Immature natural killer cell (primary cell): ENCODE measurements at regions not wholly inside any gene's neighbourhood (a gene's known extent, or its start where the extent isn't known, plus 50 kb on each side); places are given as distances from the start of the nearest gene placed in this dataset.

Source experiments
- DNase-seq, 3 donors: peaks; one replicate each; pipeline ENCODE4 v3.0.0; 2022; ENCODE audit warnings: mixed read lengths in 1 of 3
- H3K27ac Mint-ChIP-seq, 6 donors: one replicate each; pipeline ENCODE4 v1.8.0; 2020; ENCODE audit warnings: mixed read lengths in 6 of 6, mild to moderate bottlenecking in 5 of 6, inconsistent platforms in 4 of 6, moderate library complexity in 3 of 6
- H3K27me3 Mint-ChIP-seq, 3 donors: one replicate each; pipeline ENCODE4 v1.8.0; 2020 to 2021; ENCODE audit warnings: low read depth in 3 of 3, mild to moderate bottlenecking in 3 of 3, mixed read lengths in 3 of 3, moderate library complexity in 3 of 3, inconsistent platforms in 1 of 3
- H3K36me3 Mint-ChIP-seq, 3 donors: one replicate each; pipeline ENCODE4 v1.8.0; 2020; ENCODE audit warnings: mixed read lengths in 3 of 3, inconsistent platforms in 2 of 3, mild to moderate bottlenecking in 2 of 3
- H3K4me1 Mint-ChIP-seq, 2 donors: one replicate each; pipeline ENCODE4 v1.8.0; 2020; ENCODE audit warnings: inconsistent platforms in 2 of 2, mild to moderate bottlenecking in 2 of 2, mixed read lengths in 2 of 2, moderate library complexity in 1 of 2
- H3K4me3 Mint-ChIP-seq, 5 donors: one replicate each; pipeline ENCODE4 v1.8.0; 2020; ENCODE audit warnings: mild to moderate bottlenecking in 5 of 5, mixed read lengths in 5 of 5, inconsistent platforms in 3 of 5, moderate library complexity in 3 of 5
- H3K9me3 Mint-ChIP-seq, 6 donors: one replicate each; pipeline ENCODE4 v1.8.0; 2020; ENCODE audit warnings: mild to moderate bottlenecking in 6 of 6, mixed read lengths in 6 of 6, inconsistent platforms in 4 of 6, moderate library complexity in 3 of 6

DNA sequence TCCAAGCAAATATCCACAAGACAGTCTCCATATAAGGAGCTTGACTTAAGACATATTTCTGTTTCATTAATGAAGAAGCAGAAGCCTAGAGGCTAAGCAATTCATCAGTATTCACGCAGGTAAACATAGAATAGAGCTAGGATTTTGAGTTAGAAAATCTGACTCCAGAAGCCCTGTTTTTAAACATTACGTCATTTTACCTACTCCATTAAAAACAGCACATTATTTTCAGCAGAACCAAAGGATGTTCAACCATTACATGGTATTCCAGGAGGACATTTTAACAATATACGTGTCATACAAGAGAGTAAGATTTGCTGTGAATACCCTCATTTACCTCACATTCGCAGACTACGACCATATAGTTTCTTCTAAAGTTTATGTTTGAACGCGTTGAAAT lies 403.3 kb upstream of the TRAM1L1 start:
- H3K9me3 Mint-ChIP-seq = peaks cover 0 to 25% (median 7%) of the 10 kb centered on the region in 6 donors
- no peak overlapping the region for H3K4me3 Mint-ChIP-seq
- no peak overlapping the region for H3K27ac Mint-ChIP-seq
- no peak for DNase-seq
- H3K4me1 Mint-ChIP-seq = no peaks in the 10 kb centered on the region
- no peaks in the 10 kb centered on the region for H3K27me3 Mint-ChIP-seq
- no peaks in the 10 kb centered on the region for H3K36me3 Mint-ChIP-seq

DNA sequence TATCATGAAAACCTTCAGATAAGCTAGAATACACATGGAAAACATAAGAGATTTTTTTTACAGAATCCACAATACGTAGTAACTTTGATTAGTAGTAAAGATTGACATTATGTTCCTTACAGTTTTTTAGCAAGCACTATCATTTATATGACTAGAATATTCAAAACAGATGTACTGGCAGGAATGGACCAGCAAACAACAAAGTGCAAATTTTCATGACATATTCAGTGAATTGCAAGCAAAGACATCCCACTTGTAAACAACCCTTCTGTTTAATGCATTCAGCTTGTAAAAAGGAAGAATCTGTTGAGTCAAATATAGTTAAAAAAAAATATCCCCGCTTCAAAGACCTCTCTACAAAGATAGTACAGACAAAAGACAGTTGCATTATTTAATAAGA lies 403.7 kb upstream of the TRAM1L1 start:
- H3K27me3 Mint-ChIP-seq = no peaks in the 10 kb centered on the region
- no peaks in the 10 kb centered on the region for H3K36me3 Mint-ChIP-seq
- no peak overlapping the region for H3K27ac Mint-ChIP-seq
- no peak for DNase-seq
- H3K9me3 Mint-ChIP-seq = peaks cover 0 to 21% (median 6%) of the 10 kb centered on the region in 6 donors
- H3K4me3 Mint-ChIP-seq = no peak overlapping the region
- no peaks in the 10 kb centered on the region for H3K4me1 Mint-ChIP-seq

DNA sequence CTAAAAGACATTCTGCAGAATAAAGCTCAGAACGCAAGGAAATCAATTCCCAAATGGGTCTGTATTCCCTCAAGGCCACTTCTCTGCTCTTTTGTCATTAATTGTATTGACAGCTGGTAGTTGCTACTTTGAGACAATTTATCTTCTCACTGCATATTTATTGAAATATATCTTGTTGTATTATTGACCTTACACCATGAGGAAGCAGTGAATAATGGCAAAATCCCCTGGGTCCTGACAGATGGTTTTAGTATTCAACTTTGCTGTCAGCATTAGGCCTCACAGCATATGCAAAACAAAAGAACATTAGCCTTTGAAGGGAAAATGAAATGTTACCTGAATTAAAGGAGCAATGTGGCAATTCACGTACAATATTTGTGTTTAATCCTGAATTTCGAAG lies 406.1 kb upstream of the TRAM1L1 start:
- no peaks in the 10 kb centered on the region for H3K36me3 Mint-ChIP-seq
- H3K9me3 Mint-ChIP-seq = peaks cover 0 to 14% (median 4%) of the 10 kb centered on the region in 6 donors

DNA sequence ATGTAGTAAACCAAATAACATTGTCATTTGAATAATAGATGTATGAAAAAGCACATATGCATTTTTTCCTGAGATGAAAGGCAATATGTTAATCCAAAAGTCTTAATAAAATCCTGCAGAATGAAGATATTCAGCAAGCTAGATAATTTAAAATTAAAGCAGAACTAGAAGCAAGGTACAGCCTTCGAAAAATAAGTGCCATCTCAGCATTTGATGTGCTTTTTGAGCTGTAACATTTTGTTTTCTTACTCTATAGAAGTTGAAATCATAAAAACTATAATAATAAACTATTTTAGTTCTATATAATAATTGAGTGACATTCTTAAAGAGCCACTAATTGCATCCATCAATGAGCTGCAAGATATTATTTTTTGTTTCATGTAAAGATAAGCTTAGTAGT lies 410.4 kb upstream of the TRAM1L1 start:
- Mint-ChIP-seq H3K27me3 (no peaks in the 10 kb centered on the region), H3K4me1 (no peaks in the 10 kb centered on the region)
- no peak for DNase-seq

More for the DNA sequence above, 406.1 kb upstream of the TRAM1L1 start:
- Mint-ChIP-seq H3K4me3 (no peak overlapping the region), H3K4me1 (no peaks in the 10 kb centered on the region), H3K27me3 (no peaks in the 10 kb centered on the region), H3K27ac (no peak overlapping the region)
- DNase-seq = no peak

DNA sequence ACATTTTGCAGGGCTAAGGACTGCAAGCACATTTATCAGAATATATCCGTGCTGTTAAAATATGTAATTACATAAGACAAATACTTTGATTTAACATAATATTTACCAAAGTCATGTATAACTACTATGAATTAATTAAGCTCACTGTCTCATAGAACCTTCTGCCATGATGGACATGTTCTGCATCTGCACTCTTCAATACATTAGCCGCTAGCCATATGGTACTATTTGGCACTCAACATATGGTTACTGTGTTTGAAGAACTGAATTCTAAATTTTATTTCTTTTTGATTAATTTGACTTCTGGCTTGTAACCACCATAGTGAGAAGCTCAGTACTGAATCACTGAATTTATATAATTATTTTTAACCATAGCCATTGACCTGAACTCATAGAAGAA lies 427.0 kb upstream of the TRAM1L1 start:
- no peak for DNase-seq
- no peaks in the 10 kb centered on the region for H3K4me1 Mint-ChIP-seq

More for the DNA sequence above, 410.4 kb upstream of the TRAM1L1 start:
- no peaks in the 10 kb centered on the region for H3K36me3 Mint-ChIP-seq
- H3K4me3 Mint-ChIP-seq = no peak overlapping the region
- H3K27ac Mint-ChIP-seq = no peak overlapping the region
- H3K9me3 Mint-ChIP-seq = peaks cover 0 to 14% (median 4%) of the 10 kb centered on the region in 6 donors

DNA sequence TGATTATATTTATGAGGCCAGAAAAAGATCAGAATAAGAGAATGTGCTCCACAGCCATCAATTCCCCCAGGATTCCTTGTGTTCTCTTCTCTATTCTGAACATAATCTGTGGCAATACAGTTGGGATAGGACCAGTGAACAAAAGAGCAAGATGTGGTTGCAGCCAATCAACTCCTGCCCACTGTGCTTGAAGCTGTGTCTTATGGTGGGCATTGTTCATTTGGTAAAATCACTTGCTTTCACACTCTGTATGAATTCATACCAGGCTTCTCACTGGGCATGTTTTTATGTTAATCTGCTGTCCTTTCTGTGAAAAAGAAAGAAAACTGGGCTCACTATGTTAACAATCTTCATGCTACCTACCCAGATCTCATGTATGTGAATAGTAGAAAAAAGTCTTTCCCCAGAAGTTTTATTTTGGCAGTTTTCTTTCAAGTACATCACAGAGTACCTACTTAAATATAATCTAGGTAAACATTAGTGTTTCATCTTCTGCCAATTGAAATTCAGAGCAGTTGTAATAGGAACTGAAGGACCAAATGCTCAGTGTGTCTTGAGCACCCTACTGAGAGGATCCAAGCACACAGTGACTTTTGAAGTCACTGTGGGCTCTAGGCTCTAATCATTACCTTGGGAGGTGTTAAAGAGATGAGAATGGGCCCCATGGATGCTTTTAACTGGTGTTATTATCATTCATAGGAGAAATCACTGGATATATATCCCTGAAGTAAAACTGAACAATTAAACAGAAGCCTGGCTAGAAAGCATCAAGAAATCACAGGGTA lies 429.2 kb upstream of the TRAM1L1 start:
- Mint-ChIP-seq H3K36me3 (peaks cover 0 to 3% (median 0%) of the 10 kb centered on the region in 3 donors), H3K27me3 (no peaks in the 10 kb centered on the region), H3K4me3 (no peak overlapping the region), H3K27ac (no peak overlapping the region), H3K9me3 (peaks cover 8 to 49% (median 11%) of the 10 kb centered on the region in 6 donors), H3K4me1 (no peaks in the 10 kb centered on the region)
- DNase-seq = no peak

More for the DNA sequence above, 427.0 kb upstream of the TRAM1L1 start:
- no peak overlapping the region for H3K4me3 Mint-ChIP-seq
- H3K36me3 Mint-ChIP-seq = no peaks in the 10 kb centered on the region
- no peak overlapping the region for H3K27ac Mint-ChIP-seq
- H3K9me3 Mint-ChIP-seq = peaks cover 2 to 34% (median 8%) of the 10 kb centered on the region in 6 donors
- H3K27me3 Mint-ChIP-seq = no peaks in the 10 kb centered on the region

DNA sequence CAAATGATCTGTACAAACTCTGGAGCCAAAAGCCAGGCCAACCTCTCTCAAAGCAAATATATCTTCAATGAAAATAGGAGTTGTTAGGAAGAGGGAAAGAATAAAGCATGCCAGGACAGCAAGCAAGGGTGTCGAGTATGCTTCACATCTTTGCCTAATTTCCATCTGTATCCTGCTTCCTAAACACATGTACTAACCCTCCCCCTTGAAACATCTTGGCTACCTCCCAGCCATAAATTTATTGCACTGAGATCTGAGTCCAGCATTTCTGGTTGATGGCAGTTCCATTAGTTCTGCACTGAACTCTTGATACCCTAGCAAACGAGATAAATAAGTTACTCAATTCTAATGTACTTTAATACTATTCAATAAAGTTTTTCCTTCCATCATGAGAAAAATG lies 430.5 kb upstream of the TRAM1L1 start:
- no peaks in the 10 kb centered on the region for H3K4me1 Mint-ChIP-seq
- peaks cover 0 to 3% (median 0%) of the 10 kb centered on the region in 3 donors for H3K36me3 Mint-ChIP-seq
- no peaks in the 10 kb centered on the region for H3K27me3 Mint-ChIP-seq
- H3K4me3 Mint-ChIP-seq = no peak overlapping the region
- H3K27ac Mint-ChIP-seq = no peak overlapping the region
- DNase-seq = no peak
- peaks cover 7 to 59% (median 18%) of the 10 kb centered on the region in 6 donors for H3K9me3 Mint-ChIP-seq

DNA sequence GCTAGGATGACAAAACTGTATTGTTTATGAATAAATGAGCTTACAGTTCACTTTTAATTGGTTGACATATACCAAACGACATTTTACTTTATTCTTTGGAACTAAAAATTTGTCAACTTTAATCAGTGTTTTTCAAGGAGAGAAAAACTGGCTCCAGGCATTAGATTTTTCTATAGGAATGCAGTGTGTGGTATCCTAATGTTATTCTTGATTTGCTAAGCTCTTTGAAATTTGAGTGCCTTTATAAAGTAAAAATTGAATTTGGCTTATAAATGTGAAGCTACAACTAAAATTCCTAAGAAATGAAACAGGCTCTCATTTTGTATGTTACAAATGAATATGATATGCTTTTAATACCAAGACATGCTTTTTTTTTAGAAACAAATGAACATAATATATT lies 442.2 kb upstream of the TRAM1L1 start:
- H3K36me3 Mint-ChIP-seq = no peaks in the 10 kb centered on the region
- no peak overlapping the region for H3K27ac Mint-ChIP-seq
- DNase-seq = no peak
- peaks cover 3 to 27% (median 10%) of the 10 kb centered on the region in 6 donors for H3K9me3 Mint-ChIP-seq
- H3K27me3 Mint-ChIP-seq = peaks cover 0 to 1% (median 0%) of the 10 kb centered on the region in 3 donors
- no peaks in the 10 kb centered on the region for H3K4me1 Mint-ChIP-seq
- H3K4me3 Mint-ChIP-seq = no peak overlapping the region

DNA sequence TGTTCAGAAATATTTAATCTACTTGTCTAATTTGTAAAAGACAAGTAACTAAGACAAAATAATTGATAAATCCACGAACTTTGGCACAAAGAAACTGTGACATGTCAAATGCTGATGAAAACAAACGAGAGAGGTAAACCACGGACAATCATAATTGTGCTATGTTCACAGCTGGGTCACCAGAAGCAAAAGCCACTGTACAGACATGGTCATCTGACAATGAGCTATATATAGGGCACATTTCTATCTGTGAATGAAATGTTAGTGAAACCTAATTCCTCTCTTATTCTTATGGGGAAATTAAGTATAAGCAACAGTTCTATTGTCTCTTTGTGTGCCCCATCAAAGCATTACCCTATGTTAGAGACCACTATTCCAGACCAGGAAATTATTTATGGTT lies 444.0 kb upstream of the TRAM1L1 start:
- no peaks in the 10 kb centered on the region for H3K36me3 Mint-ChIP-seq
- no peak for DNase-seq
- no peak overlapping the region for H3K27ac Mint-ChIP-seq
- no peak overlapping the region for H3K4me3 Mint-ChIP-seq
- H3K9me3 Mint-ChIP-seq = peaks cover 5 to 37% (median 15%) of the 10 kb centered on the region in 6 donors
- H3K27me3 Mint-ChIP-seq = peaks cover 0 to 1% (median 0%) of the 10 kb centered on the region in 3 donors
- H3K4me1 Mint-ChIP-seq = no peaks in the 10 kb centered on the region

DNA sequence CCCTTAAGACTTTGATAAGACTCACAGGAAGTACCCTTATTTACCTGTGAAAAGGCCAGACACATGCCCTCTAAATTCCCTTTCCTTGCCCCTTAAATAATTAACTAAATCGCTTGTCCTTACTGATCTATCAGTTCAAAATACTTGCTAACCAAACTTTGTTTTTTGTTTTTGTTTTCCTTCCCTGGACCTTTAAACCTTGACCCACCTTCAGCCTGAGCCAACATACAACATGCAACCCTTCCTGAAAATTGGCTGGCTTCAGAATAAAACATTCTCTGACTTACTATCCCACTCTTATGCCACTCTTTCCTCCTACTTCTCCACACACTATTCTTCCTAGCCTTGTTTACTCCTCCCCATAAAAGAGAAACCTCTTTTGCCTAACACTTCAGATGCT lies 448.1 kb upstream of the TRAM1L1 start:
- DNase-seq = no peak
- peaks cover 0 to under 1% (median 0%) of the 10 kb centered on the region in 3 donors for H3K27me3 Mint-ChIP-seq
- no peaks in the 10 kb centered on the region for H3K36me3 Mint-ChIP-seq
- H3K4me3 Mint-ChIP-seq = no peak overlapping the region
- peaks cover 2 to 42% (median 16%) of the 10 kb centered on the region in 6 donors for H3K9me3 Mint-ChIP-seq
- no peaks in the 10 kb centered on the region for H3K4me1 Mint-ChIP-seq
- no peak overlapping the region for H3K27ac Mint-ChIP-seq

DNA sequence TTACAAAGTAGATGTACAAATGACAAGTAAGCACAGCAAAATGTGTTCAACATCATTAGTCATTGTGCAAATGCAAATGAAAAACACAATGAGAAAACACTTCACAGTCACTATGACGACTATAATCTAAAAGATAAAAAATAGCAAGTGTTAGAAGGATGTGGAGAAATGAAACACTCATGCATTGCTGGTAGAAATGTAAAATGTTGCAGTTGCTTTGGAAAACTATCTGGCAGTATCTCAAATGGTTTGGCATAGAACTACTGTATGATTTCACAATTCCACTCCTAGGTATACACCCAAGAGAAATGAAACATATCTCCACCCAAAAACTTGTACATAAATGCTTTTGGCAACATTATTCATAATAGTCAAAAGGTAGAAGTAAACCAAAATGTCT lies 459.7 kb upstream of the TRAM1L1 start:
- Mint-ChIP-seq H3K4me3 (no peak overlapping the region), H3K9me3 (peaks cover 2 to 32% (median 6%) of the 10 kb centered on the region in 6 donors), H3K27ac (no peak overlapping the region), H3K36me3 (no peaks in the 10 kb centered on the region), H3K27me3 (no peaks in the 10 kb centered on the region), H3K4me1 (no peaks in the 10 kb centered on the region)
- DNase-seq = no peak

DNA sequence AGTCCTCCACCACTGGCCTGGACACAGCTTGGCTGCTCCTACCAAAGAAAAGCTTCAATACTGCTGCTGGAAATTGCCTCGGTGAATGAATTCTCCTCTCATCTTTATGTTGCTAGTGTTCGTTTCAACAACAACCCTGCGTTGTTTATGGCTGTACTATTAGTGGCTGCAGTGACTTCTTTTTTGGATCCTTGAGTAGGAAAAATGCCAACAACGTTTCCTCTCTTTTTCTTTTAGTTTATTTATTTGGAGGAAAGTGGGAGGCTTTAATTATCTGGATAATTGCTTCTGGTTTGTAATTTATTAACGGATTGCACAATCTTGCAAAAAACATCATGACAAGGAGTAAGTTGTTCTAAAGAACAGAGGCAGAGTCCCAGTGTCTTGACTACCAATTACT lies 464.1 kb upstream of the TRAM1L1 start:
- Mint-ChIP-seq H3K4me1 (no peaks in the 10 kb centered on the region), H3K27ac (no peak overlapping the region), H3K4me3 (no peak overlapping the region), H3K9me3 (peaks cover 0 to 35% (median 10%) of the 10 kb centered on the region in 6 donors), H3K36me3 (no peaks in the 10 kb centered on the region), H3K27me3 (peaks cover 0 to 1% (median 0%) of the 10 kb centered on the region in 3 donors)
- no peak for DNase-seq

DNA sequence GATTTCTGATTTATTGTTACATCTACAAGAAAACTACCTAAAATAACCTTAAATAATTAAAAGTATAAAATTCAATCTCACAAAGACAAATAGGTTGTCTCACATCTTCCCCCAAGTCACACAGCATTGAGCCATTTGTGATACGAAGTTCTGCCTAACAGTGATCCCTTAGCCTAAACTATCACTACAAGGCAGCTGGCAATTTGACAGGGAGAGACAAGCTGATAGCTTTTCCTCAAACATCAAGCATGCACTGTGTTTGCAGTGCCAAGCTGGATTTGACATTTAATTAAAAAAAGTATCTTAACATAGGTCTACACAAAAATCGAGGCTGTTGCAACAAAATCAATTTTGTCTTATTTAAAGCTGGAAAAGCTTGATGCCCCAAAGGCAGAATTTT lies 464.7 kb upstream of the TRAM1L1 start:
- Mint-ChIP-seq H3K27me3 (peaks cover 0 to 1% (median 0%) of the 10 kb centered on the region in 3 donors), H3K36me3 (no peaks in the 10 kb centered on the region), H3K4me1 (no peaks in the 10 kb centered on the region), H3K9me3 (peaks cover 0 to 31% (median 10%) of the 10 kb centered on the region in 6 donors), H3K4me3 (no peak overlapping the region), H3K27ac (no peak overlapping the region)
- no peak for DNase-seq

DNA sequence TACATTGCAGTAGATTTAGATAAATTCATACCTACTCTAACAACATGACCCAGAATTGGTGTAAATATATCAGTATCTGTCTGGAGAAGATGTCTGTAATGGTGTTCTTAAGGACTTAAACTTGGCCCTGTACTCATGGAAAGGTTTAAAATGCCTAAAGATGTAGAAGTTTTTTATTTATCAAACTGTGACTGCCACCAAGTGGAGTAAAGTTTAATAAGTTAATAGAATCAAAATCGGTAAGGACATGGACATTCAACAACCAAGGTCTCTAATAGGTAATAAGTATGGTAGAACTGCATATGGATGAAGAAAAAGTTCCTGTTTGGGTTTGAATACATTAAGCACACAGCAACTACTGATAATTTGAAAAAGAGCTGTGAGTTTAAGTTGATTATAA lies 474.0 kb upstream of the NDST3 start:
- Mint-ChIP-seq H3K9me3 (peaks cover 7 to 27% (median 15%) of the 10 kb centered on the region in 6 donors), H3K36me3 (no peaks in the 10 kb centered on the region), H3K4me3 (no peak overlapping the region), H3K4me1 (no peaks in the 10 kb centered on the region), H3K27ac (no peak overlapping the region), H3K27me3 (no peaks in the 10 kb centered on the region)
- DNase-seq = no peak

DNA sequence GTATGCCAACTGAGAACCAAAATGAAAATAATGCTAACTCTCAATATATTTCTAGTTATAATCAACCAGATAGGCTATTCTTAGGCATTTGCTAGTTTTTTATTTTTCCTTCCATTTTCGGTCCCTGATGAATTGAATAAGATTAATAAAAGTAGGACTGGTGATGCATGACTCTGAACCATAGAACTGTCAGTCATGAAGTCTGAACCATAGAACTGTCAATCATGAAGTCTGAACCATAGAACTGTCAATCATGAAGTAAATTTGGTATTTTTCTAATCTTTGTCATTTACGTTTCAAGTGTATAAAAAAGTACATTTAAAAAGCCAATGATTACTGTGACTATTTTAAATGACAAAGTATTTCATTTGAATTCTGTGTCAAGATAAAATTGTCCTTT lies 460.2 kb upstream of the NDST3 start:
- DNase-seq = no peak
- Mint-ChIP-seq H3K27me3 (no peaks in the 10 kb centered on the region), H3K4me3 (no peak overlapping the region), H3K4me1 (no peaks in the 10 kb centered on the region), H3K27ac (no peak overlapping the region), H3K36me3 (no peaks in the 10 kb centered on the region), H3K9me3 (peaks cover 7 to 30% (median 17%) of the 10 kb centered on the region in 6 donors)
